ENCODE measurements at regions not wholly inside any gene's neighbourhood (a gene's known extent, or its start where the extent isn't known, plus 50 kb on each side); places are given as distances from the start of the nearest gene placed in this dataset.

DNA sequence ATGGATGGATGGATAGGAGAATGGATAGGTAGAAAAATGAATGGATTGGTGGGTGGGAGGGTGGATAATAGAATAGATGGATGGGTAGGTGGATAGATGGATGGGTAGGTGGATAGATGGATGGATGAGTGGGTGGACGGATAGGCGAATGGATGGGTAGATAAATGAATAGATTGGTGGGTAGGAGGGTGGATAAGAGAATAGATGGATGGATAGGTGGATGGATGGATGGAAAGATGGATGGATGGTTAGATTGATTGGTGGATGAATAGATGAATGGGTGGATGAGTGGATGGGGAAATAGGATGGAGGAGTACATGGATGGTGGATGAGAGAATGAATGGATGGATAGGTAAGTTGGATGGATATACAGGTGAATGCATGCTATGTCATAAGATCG is 110.5 kb downstream of the CEBPB start:
- DNase-seq (ENCODE audit: low read depth): no peak

DNA sequence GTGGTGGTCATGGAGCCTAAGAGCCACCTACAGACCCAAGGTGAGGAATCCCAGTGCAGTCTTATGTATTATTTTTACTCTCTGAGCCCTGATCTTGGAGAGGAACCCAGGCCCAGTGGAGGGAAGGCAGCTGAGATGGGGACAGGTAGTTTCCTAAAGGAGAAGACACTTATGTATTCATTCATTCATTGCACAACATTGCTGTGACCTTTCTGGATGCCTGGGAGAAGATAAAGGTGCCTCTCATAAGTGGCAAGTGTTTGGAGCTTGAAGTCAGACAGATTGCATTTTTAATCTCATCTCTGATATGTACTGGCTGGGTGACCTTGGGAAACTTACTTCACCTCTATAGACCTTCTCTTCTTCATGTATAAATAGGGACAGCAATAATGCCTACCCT is 111.1 kb downstream of the CEBPB start:
- DNase-seq (ENCODE audit: low read depth): no peak

DNA sequence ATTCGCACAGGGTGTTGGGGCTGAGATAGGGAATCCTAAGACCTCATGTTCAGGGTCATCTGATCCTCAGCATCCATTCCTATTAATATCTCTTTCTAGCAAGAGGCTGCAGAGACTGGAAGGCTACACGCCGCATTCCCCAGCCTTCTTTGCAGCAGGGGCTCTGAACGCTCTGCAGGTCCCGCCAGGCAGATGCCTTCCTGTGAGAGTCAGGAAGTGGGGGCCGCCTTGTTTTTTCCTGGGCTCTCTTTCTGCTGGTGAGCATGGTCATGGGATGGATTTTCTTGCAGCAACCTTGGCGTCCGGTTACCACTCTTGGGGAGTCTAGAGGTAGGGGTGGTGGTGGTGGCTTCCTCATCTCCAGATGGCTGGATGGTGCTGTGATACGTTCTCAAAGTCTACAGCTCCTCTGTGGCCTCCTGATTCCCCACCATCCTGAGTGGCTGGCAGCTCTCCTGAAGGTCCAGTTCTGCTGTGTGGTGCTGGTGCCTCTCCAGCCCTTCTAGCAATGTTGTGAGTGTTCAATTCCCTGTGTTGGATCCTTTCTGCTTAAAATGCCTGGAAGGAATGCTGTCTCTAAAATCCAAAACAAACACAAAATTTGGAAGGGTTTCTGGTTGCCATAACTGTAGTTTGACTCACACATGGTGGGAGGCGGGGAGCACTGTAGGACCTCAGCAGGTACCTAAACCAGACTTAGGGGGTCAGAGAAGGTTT is 111.9 kb downstream of the CEBPB start:
- DNase-seq (ENCODE audit: low read depth): no peak

DNA sequence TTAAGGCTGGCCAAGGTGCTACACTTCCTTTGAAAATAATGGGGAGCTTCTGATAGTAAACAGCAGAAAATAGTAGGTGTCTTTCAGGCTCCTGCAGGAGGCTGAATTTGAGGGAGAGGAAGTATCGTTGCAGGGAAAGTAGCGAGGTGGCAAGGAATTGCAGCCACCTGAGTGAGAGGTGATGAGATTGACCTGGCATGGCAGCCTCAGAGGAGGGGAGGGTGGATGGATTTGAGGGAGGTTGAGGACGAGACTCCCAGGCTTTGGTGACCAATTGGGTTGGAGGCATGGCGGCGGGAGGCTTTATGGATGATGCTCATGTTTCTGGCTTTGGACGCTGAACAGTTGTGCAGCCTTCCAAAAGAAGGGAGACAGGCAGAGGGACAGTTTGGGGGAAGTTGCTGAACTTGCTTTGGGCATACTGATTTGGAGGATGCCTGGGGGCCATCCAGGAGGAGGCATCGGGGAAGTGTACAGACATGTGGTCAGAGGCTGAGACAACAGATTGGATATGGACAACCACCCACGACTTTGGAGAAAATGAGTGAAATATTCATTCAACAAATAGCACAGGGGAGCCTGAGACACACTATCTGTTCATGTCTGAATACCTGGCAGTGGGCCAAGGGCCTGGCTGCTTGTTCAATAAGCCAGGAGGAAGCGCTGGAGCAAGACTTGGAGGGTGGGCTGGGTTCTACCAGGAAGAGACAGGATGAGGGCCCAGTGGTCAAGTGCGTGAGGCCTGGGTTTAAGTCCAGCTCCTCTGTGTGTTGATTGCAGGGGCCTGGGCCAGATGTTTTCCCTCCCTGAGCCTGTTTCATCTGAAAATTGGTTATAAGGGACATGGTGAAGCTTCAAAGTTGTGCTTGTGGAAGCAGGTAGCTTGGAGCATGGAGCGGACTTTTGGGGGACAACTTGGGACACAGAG is 113.2 kb downstream of the CEBPB start:
- no peak for DNase-seq (ENCODE audit: low read depth)

DNA sequence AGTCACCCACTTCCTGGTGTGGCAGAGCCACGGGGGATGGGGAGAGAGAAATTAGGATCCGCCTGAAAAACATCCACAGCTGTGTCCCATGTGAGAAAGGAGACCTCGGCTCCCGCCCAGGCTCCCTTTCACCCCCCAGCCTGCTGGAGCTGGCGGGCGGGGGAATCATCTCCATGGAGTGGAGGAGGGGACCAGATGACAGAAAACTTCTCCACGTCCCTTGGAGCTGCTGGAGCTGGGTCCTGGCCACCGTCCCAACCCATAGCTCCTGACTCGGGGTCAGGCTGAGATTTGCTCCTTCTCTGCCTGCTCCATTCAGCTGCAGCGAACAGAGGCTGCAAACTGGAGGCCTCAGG is 113.8 kb downstream of the CEBPB start:
- no peak for DNase-seq (ENCODE audit: low read depth)

DNA sequence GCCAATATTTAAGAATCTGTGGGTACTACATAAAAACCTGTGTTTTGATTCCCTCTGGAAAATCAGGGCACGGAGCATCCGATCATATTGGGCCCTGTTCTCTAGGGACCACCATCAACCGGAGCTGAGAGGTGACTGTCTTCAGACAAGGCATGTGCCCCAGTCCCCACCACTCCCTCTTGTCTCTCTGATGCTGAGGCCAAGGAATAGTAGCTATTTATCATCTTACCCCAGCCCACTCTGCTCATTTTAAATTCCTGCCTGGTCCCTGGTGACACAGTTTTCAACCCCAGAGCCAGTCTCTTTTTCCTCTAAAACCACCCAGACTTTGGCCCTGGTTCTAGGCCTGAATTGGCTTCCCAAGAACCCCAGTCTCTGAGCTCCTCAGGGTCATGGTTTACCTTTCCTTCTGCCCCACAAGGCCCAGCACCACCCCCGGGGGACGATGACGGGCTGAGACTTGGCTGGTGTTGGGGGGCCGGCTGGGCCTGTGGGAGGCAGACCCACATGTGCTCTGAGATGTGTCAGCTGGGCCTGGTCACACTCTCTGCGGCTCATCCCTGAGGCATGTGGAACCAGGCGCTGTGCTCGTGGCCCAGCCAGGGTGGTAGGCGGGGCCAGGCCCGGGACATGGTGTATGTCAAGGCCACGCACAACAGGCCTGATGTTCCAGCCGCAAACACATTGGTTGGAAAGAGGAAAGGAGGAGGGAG is 114.4 kb downstream of the CEBPB start:
- no peak for DNase-seq (ENCODE audit: low read depth)

DNA sequence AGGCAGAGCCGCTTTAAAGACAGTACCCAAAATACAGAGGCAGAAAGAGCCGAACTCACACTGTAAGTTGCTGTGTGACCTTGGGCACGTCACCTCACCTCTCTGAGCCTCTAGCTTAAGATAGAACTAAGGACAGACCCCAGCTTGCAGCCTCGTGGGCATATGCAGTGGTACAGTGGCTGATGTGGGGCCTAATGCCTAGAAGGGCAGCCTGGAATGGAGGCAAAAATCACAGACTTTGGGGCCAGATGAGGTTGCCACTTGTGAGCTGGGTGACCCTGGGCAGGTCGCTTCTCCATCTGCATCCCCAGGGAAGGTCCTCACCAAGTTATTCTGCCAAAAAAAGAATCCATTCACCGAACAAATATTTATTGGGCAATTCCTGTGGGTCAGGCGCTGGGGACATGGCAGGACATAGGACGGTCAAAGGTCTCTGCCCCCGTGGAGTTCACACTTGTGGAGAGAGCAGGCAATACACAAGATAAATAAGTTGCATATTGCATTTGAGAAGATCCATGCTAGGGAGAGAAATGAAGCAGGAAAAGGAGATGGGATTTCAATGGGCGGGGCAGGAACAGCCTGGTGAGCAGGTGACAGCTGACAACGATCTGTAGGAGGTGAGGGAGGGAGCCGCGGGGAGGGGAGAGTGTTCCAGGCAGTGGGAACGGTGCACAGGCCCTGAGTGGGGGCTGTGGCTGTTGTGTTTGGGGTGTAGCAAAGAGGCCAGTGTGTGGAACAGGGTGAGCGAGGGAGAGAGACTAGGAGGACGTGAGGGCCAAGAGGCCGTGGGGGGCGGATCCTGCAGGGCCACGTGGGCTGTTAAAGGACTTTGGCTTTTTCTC is 115.2 kb downstream of the CEBPB start:
- DNase-seq (ENCODE audit: low read depth): no peak

DNA sequence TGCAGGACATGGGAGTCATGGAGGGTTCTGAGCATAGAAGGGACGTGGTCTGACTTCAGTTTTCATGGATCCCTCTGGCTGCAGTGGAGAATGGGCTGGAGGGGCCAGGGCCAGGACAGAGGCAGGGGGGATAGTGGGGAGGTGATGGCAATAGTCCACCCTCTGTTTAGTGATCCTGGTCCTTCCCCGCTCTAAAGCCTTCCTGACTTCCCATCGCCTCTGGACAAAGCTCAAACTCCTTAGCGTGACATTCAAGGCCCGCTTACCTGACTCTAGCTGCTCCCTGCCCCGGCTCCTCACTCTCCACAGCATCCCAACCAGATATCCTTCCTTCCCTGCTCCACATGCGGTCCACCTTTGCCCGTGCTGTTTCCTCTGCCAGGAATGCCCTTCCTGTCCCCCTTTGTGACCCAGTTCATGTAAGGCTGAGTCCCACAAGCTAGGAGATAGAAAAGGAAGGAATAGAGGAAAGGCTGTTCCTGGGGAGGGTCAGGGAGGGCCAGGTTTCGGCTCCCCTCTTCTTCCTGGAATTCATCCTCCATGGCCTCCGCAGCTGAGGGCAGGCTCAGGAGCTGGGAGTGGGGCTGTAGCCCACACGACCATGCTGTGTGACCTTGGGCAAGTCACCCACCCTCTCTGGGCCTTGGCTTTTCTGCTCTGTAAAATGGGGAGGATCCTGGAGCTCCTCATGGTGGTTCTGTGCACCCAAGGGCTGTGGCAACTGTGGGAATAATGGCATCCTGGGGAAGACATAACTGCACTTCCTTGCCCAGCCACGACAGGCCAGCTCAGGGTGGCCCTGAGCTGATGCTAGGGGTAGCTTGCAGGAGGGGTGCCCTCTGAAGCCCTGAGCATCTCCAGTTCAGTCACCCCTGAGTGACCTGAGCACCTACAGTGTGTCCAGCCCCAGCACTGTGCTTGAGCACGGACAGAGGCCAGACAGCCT is 116.1 kb downstream of the CEBPB start:
- DNase-seq (ENCODE audit: low read depth): no peak

DNA sequence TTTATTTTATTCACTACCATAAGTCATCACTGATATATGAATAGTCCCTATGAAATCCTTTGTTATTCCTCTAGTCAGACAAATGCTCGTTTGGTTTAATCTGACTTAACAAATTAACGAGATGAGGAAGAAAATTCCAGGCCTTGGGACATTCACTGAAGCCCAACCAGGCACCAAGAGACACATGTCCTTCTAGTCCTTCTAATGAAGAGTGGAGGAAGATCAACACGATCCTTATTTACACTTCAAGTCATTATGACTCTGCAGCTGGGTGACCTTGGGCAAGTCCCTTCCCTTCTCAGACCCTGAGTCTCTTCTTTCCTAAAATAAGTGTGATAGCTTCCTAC is 117.5 kb downstream of the CEBPB start:
- DNase-seq (ENCODE audit: low read depth): no peak

DNA sequence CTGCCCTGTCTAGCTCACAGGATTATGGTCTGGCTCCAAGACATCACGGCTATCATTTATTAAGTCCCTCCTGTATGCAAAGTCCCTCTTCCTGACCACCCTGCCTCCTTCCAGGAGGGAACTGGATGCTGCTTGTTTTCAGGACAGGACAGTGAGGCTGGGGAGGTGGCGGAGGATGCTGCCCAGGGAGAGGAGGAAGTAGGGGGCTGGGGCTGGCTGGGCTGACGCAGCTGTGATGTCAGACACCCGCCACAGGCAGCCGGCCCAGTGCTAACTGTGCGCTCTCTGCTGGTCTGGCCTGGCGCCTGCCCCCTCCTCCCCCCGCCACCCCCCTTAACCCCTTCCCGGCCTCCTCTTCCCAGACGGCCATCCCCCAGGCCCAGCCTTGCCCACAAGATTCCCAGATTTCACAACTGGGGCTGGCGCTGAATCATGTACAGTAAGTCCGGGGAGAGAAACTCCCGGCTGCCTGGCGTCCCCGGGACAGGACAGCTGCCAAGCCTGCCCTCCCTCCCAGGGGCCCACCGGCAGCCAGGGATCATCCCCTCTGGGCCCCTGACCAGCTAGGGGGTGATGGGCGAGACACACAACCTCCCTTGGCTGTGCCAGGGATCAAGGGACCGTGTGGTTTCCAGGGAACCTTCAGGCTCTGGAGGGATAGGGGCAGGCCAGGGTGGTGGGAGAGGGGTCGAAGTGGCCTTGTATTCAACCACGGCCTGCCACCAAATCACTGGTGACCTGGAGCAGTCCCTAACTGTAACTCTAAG is 118.1 kb downstream of the CEBPB start:
- no peak for DNase-seq (ENCODE audit: low read depth)

DNA sequence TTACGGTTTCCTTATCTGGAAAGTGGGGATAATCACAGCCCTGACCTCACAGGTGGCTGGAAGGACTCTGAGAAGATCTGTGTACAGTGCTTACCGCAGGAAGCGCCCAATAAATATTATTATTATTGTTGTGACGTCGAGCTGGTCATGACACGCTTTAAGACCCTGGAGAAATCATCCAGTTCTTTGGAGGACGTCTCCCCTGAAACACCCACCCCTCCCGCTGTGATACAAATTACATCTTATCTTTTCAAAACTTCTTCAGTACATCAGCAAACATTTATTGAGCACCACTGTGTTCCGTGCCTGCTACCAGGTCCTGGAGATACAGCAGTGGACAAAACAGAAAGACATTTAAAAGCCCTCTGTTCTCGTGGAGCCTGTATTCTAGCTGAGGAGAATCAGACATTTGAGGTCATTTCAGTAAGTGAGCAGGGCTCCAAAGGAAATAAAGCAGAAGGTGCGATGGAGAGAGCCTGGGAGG is 118.7 kb downstream of the CEBPB start:
- no peak for DNase-seq (ENCODE audit: low read depth)

DNA sequence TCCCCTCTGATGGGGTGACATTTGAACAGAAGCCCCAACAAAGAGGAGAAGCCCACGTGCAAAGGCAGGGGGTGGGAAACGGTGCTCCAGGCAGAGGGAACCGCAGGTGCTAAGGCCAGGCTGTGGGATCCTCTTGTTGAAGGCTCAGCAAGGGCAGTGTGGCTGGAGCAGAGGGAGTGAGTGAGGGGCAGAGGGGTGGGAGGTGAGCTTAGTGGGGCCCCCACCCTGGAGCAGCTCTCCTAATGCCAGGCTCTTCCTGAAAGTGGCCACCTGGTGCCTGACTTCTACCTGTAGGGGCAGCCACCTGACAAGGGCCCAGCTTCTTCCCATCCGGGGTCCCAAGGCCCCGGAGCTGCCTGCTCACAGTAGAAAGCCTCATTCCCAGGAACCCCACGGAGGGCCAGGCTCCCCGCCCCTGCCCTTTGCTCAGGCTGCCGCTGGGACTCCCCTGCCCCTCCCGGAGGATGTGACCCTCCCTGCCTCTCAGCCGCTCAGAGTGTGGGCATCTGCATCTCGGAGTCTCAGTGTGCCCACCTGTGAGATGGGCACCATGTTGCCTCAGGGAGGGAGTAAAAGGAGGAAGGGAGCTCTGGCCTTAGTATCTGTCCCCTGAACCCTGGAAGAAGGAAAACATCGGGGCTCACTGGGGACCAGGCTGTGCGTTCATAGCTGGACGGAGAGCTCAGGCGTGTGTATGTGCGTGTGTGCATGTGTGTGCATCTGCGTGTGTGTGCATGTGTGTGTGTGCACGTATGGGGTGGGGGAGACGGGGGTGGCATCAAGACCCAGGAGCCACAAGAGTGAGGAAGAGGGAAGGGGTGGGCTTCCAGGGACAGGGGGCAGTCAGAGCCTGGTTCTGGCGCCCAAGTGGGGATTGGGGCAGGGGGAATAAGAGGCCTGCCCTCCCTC is 119.4 kb downstream of the CEBPB start:
- no peak for DNase-seq (ENCODE audit: low read depth)

DNA sequence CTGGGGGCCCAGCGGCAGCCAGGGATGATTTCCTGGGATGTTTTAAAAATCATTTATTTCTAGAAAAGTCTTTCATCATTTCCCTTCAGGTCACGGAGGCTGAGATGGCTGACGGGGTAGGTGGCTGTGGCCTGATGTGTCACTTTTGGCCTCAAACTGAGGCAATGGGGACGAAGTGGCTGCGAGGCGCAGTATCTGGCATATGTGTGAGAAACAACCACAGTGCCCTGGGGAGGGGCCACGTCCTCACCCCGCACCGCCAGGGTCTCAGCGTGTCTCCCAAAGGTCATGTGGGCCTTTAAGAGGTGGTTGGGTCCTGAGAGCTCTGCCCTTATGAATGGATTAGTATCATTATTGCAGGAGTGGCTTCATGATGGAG is 120.0 kb downstream of the CEBPB start:
- DNase-seq (ENCODE audit: low read depth): no peak

DNA sequence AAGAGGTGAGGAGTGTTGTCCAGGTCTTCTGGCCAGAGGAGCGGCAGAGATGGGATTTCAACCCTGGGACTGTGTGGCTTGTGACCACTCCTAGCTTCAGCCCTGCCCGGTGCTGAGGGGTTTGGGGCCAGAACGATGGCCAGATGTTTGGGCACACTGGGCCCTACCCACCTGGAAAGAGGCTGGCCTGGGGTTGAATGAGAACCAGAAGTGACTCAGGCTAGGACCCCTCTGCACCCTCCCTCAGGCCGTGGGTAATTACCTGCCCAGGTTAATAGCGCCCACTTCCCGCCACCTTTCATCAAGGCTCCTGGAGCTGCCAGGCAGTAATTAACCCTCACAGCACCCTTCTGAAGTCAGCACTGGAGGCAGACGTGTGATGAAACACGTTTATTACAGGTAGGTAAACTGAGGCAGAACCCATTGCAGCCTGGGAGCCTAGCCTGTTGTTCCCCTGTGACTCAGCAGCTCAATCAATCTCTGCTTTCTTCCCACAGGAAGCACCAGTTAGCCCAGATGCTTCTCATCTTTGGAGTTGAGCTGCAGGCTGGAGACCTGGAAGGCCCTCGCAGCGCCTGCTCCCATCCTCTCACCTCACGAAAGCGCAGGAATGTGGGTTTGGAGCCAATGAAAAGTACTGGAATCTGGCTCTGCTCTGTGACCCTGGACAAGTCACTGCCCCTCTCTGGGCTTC is 120.8 kb downstream of the CEBPB start:
- no peak for DNase-seq (ENCODE audit: low read depth)

DNA sequence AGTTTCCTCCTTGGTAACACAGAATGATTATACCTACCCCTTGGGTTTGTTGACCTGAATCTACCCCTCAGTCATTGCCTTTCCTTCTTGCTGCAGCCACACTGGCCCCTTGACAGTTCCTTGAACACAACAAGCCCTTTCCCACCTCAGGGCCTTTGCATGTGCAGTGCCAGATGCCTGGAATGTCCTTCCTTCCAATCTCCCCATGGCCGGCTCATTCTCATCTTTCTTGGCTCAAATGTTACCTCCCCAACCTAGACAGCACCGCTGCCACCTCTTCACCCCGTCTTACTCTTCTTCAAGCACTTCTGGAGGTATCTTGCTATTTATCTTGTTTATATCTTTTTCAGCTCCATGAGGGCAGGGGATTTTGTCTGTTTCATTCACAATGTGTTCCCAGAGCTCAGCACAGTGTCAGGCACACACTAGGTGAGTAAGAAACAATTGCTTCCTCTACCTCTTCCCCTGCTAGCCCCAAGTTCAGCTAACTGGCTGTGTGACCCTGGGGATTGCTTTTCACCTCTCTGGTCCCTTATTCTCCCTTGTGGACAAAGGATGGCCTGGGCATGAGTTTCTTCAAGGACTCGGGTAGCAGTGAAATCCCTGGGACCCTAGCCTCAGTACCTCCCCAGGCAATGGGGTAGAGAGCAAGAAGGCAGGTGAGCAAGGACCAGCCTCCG is 121.5 kb downstream of the CEBPB start:
- DNase-seq (ENCODE audit: low read depth): no peak

DNA sequence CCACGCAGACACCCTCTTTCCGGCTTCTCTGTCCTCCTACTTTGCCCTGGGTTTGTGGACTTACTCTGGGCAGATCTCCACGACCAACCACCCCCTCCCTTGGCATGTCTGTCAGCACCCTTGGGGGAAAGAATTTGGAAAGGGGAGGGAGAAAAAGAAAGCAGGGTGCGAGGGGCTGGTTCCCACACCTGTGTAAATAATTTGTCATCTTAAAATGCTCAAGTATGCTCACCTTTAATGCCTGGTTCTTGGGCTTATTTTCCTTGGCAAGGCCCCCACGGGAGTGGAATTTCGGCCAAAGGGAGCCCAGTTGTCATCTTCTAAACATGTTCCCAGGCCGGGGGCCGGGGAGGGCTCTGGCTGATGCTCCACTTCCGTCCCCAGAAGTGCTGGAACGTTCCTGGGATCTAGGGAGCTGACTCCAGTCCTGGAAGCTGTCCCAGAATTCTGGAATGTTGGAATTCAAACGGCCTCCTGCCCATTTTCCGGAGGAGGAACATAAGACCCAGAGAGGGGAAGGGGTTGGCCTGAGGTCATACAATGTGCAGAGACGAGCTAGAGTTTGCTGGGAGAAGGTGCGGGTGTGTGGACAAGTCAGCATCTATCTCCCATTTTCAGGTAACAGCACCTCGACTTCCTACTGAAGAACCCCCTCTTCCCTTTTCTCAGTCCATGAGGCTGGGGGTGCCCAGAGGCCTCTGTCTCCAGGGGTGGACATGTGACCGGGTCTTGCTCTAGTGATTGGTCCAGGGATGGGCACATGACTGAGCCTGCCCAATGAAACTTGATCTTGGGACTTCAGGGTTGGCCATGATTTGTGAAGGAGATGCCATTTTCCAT is 122.3 kb downstream of the CEBPB start:
- no peak for DNase-seq (ENCODE audit: low read depth)

DNA sequence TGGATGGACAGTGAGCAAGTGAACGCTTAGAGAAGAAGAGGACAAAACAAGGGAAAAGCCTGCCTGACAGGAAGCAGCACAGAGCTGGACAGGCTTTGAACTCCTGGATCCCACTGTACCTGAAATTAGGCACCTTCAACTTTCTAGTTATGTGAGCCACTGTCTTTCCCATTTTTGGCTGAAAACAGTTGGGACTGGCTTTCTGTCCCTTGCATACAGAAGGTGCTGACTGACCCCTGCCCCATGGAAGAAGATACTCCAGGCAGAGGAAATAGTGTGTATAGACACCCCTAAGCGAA is 122.8 kb downstream of the CEBPB start:
- DNase-seq (ENCODE audit: low read depth): no peak

Data from stimulated activated CD8-positive, alpha-beta memory T cell treated with anti-CD3 and anti-CD28 coated beads, Interleukin-15, amount 100 ng/mL, for 24 hours (primary cell).